Spinal cord (tissue), 9 donors: ENCODE measurements at regions not wholly inside any gene's neighbourhood (a gene's known extent, or its start where the extent isn't known, plus 50 kb on each side); places are given as distances from the start of the nearest gene placed in this dataset.
"Not testable (repeated sequence)": the region's sequence is repeated elsewhere in the genome, so short reads cannot be mapped to it uniquely, and the experiment has no call there.

Experiments
- DNase-seq, 6 donors: peaks; one replicate each; pipeline versions ENCODE4 v3.0.0 to v3.0.0-alpha.2; 2013 to 2015; ENCODE audit warnings: low spot score in 6 of 6, low read depth in 4 of 6
- H3K27ac ChIP-seq: one replicate; pipeline ENCODE4 v1.5.1; 2013; ENCODE audit warnings: low read depth, low read length, control low read depth
- H3K27me3 ChIP-seq: one replicate; pipeline ENCODE4 v1.6.1; 2013; ENCODE audit warnings: low read length; ENCODE audit not compliant: control insufficient read depth, insufficient read depth
- H3K36me3 ChIP-seq: one replicate; pipeline ENCODE4 v1.6.1; 2013; ENCODE audit warnings: low read length; ENCODE audit not compliant: control insufficient read depth, insufficient read depth
- H3K4me1 ChIP-seq: one replicate; pipeline ENCODE4 v1.6.1; 2013; ENCODE audit warnings: low read length; ENCODE audit not compliant: control insufficient read depth, insufficient read depth
- H3K4me3 ChIP-seq: one replicate; pipeline ENCODE4 v1.5.1; 2013; ENCODE audit warnings: low read depth, low read length, control low read depth
- H3K9me3 ChIP-seq: one replicate; pipeline ENCODE4 v1.6.1; 2013; ENCODE audit warnings: low read length; ENCODE audit not compliant: control insufficient read depth, insufficient read depth
- WGBS: methylation state at CpG from one replicate; pipeline ENCODE4 v1.1.5; 2013; ENCODE audit warnings: missing lambda C conversion rate; ENCODE audit not compliant: insufficient coverage; 5-methylcytosine and 5-hydroxymethylcytosine counted together
- donor health status: healthy.

DNA sequence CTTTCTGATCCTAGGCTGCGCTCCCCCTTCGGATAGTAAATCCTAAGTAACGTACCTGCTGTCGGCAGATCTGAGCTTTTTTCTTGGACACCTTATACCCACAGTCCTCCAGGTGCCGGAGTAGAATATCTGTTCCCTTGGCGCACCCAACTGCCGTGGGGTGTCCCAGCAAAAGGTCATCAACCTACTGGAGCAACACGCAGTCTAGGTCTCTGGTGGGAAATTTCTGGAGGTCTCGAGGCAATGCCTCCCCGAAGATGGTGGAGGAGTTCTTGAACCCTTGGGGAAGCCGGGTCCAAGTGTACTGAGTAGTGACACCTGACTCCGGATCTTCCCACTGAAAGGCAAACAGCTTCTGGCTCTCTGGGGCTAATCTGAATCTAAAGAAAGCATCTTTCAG is 129.3 kb upstream of the CCZ1B start:
- not testable (repeated sequence) for DNase-seq, H3K4me1 ChIP-seq, H3K9me3 ChIP-seq, H3K36me3 ChIP-seq, H3K27ac ChIP-seq, H3K27me3 ChIP-seq, H3K4me3 ChIP-seq
- 94% methylated on average over 12 of the region's 12 CpGs for WGBS

DNA sequence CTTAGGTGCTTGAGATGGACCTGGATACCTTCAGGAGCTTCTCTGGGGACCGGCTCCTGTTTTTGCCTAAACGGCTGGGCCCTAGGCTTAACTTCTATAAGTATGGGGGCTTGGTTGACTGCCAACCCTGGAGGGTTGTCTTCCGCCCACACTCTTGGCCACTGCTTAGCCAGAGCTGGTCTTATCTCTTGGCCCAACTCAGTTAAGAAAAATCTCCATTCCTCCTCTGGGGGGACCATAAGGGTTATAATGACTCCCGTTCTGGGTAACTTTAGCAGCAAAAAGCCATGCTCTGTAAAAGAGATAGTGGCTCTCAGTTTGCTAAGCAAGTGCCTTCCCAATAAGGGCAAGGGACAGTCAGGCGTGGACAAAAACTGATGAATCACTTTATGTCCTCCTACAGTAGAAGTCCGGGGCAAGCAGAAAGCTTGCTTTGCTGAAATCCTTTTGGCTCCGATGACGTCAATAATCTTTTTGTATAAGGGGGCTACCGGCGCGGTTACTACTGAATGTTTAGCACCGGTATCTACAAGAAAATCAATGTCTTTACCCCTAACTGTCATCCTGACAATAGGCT is 130.0 kb upstream of the CCZ1B start:
- not testable (repeated sequence) for H3K4me1 ChIP-seq, H3K4me3 ChIP-seq, H3K27ac ChIP-seq, H3K27me3 ChIP-seq, H3K9me3 ChIP-seq, H3K36me3 ChIP-seq, DNase-seq
- 92% methylated on average over 8 of the region's 12 CpGs for WGBS

DNA sequence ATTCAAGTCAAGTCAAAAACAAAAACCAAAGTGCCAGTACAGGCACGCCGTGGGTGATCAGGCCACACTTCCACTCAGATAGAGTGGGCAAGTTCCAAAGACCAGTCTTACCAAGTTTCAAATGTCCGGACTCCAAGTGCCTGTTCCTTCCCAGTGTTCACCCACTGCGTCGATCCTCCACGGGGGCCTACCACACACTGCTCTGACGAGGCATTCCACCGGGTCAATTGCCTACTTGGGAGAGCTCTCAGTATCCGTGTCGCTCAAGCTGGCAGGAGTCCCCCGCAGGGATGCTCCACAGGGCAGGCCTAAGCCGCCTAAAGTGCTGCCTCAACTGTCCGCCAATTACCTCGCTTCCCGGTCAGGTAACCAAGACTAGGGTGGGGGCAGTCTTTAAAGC is 132.3 kb upstream of the CCZ1B start:
- 95% methylated on average over 13 of the region's 15 CpGs for WGBS
- H3K4me3 ChIP-seq, H3K36me3 ChIP-seq, DNase-seq, H3K27ac ChIP-seq, H3K27me3 ChIP-seq, H3K9me3 ChIP-seq, H3K4me1 ChIP-seq: not testable (repeated sequence)

DNA sequence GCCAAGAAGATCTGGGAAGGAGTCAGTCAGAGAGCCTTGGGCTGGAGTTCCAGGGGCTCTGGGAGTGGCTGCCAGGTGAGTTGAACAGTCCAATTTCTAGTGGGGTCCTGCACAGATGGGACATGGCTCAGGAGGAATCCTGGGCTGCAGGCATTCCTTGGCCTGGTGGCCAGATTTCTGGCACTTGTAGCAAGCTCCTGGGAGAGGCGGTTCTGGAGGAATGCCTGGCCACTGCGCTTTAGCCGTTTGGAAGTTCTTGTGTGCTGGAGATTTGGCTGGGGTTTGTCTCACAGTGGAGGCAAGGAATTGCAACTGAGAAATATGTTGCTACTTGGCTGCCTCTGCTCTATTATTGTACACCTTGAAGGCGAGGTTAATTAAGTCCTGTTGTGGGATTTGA is 133.9 kb upstream of the CCZ1B start:
- not testable (repeated sequence) for H3K4me3 ChIP-seq, H3K27me3 ChIP-seq, H3K27ac ChIP-seq, H3K4me1 ChIP-seq, DNase-seq, H3K36me3 ChIP-seq, H3K9me3 ChIP-seq
- 76% methylated on average over 3 of the region's 4 CpGs for WGBS

DNA sequence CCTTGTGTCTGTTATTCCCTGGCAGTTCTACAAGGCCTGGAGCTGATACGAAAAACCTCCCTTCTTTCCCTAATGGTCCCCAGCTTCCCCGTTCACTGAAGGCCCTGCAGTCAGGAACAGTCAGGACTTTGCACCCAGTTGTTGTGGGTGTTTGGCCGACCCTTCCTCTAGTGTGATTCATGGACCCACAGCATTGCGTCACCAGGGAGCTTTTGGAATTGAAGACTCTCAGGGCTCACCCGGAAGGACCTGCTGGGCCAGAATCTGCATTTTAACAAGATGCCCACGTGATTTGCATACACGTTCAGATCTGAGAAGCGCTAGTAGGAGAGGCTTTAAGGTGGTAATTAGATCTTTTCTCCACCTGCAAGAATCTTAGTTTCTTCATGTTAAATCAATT is 136.8 kb upstream of the CCZ1B start:
- not testable (repeated sequence) for H3K27ac ChIP-seq, H3K27me3 ChIP-seq, H3K9me3 ChIP-seq, DNase-seq, H3K4me1 ChIP-seq, H3K36me3 ChIP-seq, H3K4me3 ChIP-seq
- WGBS = 58% methylated on average over 2 of the region's 8 CpGs

DNA sequence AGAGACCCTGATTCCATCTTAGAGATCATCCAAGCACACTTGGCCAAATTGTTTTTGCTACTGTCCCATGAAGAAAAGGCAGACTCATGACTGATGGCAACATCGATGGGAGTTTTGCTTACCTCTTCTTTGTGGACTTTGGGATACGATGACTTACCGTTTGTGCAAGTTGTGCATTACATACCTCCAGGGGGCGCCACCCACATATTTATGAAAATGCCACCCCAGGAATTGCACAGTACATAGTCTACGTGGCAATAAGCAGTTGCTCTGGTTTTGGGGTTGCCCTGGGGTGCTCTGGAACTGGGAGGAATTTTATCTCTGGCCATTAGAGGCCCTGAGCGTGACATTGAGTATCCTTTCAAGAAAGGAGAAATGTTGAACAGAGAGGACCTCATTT is 139.0 kb upstream of the CCZ1B start:
- H3K36me3 ChIP-seq, H3K4me1 ChIP-seq, H3K4me3 ChIP-seq, H3K27ac ChIP-seq, H3K9me3 ChIP-seq, H3K27me3 ChIP-seq: not testable (repeated sequence)
- DNase-seq = peak in 1 of 6 donors; percentile 5
- no CpG with 5 or more reads among the region's 6 CpGs for WGBS

DNA sequence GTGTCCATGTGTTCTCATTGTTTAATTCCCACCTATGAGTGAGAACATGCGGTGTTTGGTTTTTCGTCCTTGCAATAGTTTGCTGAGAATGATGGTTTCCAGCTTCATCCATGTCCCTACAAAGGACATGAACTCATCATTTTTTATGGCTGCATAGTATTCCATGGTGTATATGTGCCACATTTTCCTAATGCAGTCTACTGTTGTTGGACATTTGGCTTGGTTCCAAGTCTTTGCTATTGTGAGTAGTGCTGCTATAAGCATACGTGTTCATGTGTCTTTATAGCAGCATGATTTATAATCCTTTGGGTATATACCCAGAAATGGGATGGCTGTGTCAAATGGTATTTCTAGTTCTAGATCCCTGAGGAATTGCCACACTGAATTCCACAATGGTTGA is 144.1 kb upstream of the CCZ1B start:
- no CpG with 5 or more reads among the region's 3 CpGs for WGBS
- not testable (repeated sequence) for H3K27ac ChIP-seq, H3K9me3 ChIP-seq, H3K4me1 ChIP-seq, H3K27me3 ChIP-seq, H3K36me3 ChIP-seq, DNase-seq, H3K4me3 ChIP-seq

DNA sequence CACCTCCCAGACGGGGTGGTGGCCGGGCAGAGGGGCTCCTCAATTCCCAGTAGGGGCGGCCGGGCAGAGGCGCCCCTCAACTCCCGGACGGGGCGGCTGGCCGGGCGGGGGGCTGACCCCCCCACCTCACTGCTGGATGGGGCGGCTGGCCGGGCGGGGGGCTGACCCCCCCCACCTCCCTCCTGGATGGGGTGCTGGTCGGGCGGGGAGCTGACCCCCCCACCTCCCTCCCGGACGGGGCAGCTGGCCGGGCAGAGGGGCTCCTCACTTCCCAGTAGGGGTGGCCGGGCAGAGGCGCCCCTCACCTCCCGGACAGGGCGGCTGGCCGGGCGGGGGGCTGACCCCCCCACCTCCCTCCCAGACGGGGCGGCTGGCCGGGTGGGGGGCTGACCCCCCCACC is 148.8 kb upstream of the CCZ1B start:
- not testable (repeated sequence) for DNase-seq, H3K36me3 ChIP-seq, H3K27me3 ChIP-seq, H3K4me1 ChIP-seq, H3K4me3 ChIP-seq, H3K9me3 ChIP-seq, H3K27ac ChIP-seq
- 89% methylated on average over 3 of the region's 27 CpGs for WGBS

DNA sequence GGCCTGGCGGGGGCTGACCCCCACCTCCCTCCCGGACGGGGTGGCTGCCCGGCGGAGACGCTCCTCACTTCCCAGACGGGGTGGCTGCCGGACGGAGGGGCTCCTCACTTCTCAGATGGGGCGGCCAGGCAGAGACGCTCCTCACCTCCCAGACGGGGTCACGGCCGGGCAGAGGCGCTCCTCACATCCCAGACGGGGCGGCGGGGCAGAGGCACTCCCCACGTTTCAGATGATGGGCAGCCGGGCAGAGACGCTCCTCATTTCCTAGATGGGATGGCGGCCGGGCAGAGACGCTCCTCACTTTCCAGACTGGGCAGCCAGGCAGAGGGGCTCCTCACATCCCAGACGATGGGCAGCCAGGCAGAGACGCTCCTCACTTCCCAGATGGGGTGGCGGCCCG is 149.3 kb upstream of the CCZ1B start:
- DNase-seq, H3K4me3 ChIP-seq, H3K9me3 ChIP-seq, H3K27me3 ChIP-seq, H3K27ac ChIP-seq, H3K36me3 ChIP-seq, H3K4me1 ChIP-seq: not testable (repeated sequence)
- WGBS = 84% methylated on average over 22 of the region's 28 CpGs

DNA sequence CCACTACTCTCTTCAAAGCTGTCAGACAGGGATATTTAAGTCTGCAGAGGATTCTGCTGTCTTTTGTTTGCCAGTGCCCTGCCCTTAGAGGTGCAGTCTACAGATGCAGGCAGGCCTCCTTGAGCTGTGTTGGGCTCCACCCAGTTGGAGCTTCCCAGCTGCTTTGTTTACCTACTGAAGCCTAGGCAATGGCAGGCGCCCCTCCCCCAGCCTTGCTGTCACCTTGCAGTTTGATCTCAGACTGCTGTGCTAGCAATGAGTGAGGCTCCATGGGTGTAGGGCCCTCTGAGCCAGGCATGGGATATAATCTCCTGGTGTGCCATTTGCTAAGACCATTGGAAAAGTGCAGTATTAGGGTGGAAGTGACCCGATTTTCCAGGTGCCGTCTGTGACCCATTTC is 151.3 kb upstream of the CCZ1B start:
- not testable (repeated sequence) for H3K36me3 ChIP-seq, H3K4me1 ChIP-seq, H3K27me3 ChIP-seq, H3K9me3 ChIP-seq, H3K4me3 ChIP-seq, DNase-seq, H3K27ac ChIP-seq
- 100% methylated on average over 3 of the region's 3 CpGs for WGBS
